PC-3 (cell line): ENCODE measurements at regions not wholly inside any gene's neighbourhood (a gene's known extent, or its start where the extent isn't known, plus 50 kb on each side); places are given as distances from the start of the nearest gene placed in this dataset.

Experiments used
- ATAC-seq: fragments of 200-7000 bp; cut with Tn5 transposase; 2 replicates; pipeline ENCODE4 v1.9.1; 2020; ENCODE audit warnings: mild to moderate bottlenecking, moderate library complexity
- BruUV-seq: library from RNA; stranded (reverse); fragments of 400-500 nt; replicated peaks from 2 replicates; lab custom pipeline; 2021; lab: Mats Ljungman, UMichigan
- CTCF ChIA-PET: fragments of 300-600 bp; sonication (Branson Sonifier 250); formaldehyde crosslinking; loops from one replicate; lab custom pipeline; 2022; ENCODE audit warnings: antibody characterized with exemption; lab: Charles Lee
- POLR2A ChIA-PET: fragments of 300-600 bp; sonication (Branson Sonifier 250); formaldehyde crosslinking; loops from one replicate; lab custom pipeline; 2022; ENCODE audit warnings: antibody characterized with exemption; ENCODE audit not compliant: unreplicated experiment; lab: Charles Lee
- DNase-seq: peaks from one replicate; pipeline ENCODE4 v3.0.0-alpha.2; 2015
- H2AFZ ChIP-seq: fragments of 300-600 bp; sonication (generic); 2 replicates; pipeline ENCODE4 v1.6.0; 2016; ENCODE audit warnings: antibody characterized with exemption, low read length
- H3F3A ChIP-seq: fragments of 300-600 bp; sonication (generic); one replicate; pipeline ENCODE4 v1.6.0; 2017; ENCODE audit warnings: antibody characterized with exemption, low read length, control low read depth, mild to moderate bottlenecking; ENCODE audit not compliant: unreplicated experiment
- H3K27ac ChIP-seq: fragments of 300-600 bp; sonication (generic); 2 replicates; pipeline ENCODE4 v1.5.1; 2016; ENCODE audit warnings: mild to moderate bottlenecking, low read length
- H3K27me3 ChIP-seq: fragments of 300-600 bp; sonication (generic); 2 replicates; pipeline ENCODE4 v1.6.1; 2016; ENCODE audit warnings: low read length, mixed read lengths
- H3K36me3 ChIP-seq: fragments of 300-600 bp; sonication (generic); 2 replicates; pipeline ENCODE4 v1.6.1; 2016; ENCODE audit warnings: low read depth, mixed run types, low read length, mixed read lengths
- H3K4me1 ChIP-seq: fragments of 300-600 bp; sonication (generic); 2 replicates; pipeline ENCODE4 v1.5.1; 2016; ENCODE audit warnings: low read length; ENCODE audit not compliant: insufficient read depth
- H3K4me2 ChIP-seq: fragments of 300-600 bp; sonication (generic); 2 replicates; pipeline ENCODE4 v1.6.0; 2016; ENCODE audit warnings: low read length
- H3K4me3 ChIP-seq: fragments of 300-600 bp; sonication (generic); 2 replicates; pipeline ENCODE4 v1.5.1; 2016; ENCODE audit warnings: mild to moderate bottlenecking, low read length, mixed read lengths
- H3K79me2 ChIP-seq: fragments of 300-600 bp; sonication (generic); 2 replicates; pipeline ENCODE4 v1.6.1; 2017; ENCODE audit warnings: low read length, mixed read lengths
- H3K9ac ChIP-seq: fragments of 300-600 bp; sonication (generic); 2 replicates; pipeline ENCODE4 v1.6.0; 2016; ENCODE audit warnings: mild to moderate bottlenecking, low read length
- H3K9me2 ChIP-seq: fragments of 300-600 bp; sonication (generic); replicated peaks from 2 replicates; pipeline ENCODE4 v1.6.1; 2016; ENCODE audit warnings: mixed run types, low read length, mixed read lengths
- H3K9me3 ChIP-seq: fragments of 300-600 bp; sonication (generic); 2 replicates; pipeline ENCODE4 v1.6.1; 2016; ENCODE audit warnings: low read length, mixed read lengths
- H4K20me1 ChIP-seq: fragments of 300-600 bp; sonication (generic); 2 replicates; pipeline ENCODE4 v1.6.1; 2016; ENCODE audit warnings: low read length, mixed read lengths
- CTCF ChIP-seq: fragments of 300-600 bp; sonication (generic); conservative IDR thresholded peaks from 2 replicates; pipeline ENCODE4 v1.5.1; 2017; ENCODE audit warnings: antibody characterized with exemption, low read depth, mild to moderate bottlenecking, low read length
- EZH2 ChIP-seq: fragments of 300-600 bp; sonication (generic); IDR thresholded peaks from one replicate; pipeline ENCODE4 v1.6.1; 2017; ENCODE audit warnings: antibody characterized with exemption, mild to moderate bottlenecking, low read length; ENCODE audit not compliant: unreplicated experiment
- EZH2phosphoT487 ChIP-seq: fragments of 300-600 bp; sonication (generic); IDR thresholded peaks from 2 replicates; pipeline ENCODE4 v1.6.1; 2018; ENCODE audit warnings: mild to moderate bottlenecking, antibody characterized with exemption, low read length, borderline replicate concordance
- intact Hi-C: fragments of 100-400 bp; cut with micrococcal nuclease; formaldehyde crosslinking; loops from 2 replicates; pipeline ENCODE4 v1.9.0; 2023

GRCh38 chr14:101706509-101707067, 54.9 kb upstream of the PPP2R5C start:
- no peak overlapping the region for H3K4me3 ChIP-seq
- POLR2A ChIA-PET: no interaction called here

GRCh38 chr14:101707068-101707842, 54.3 kb upstream of the PPP2R5C start:
- H4K20me1 ChIP-seq: no peaks in the 10 kb centered on the region
- H2AFZ ChIP-seq: peak overlapping the region; percentile 80
- no TSS peak for BruUV-seq
- no peaks in the 10 kb centered on the region for H3K9me2 ChIP-seq
- H3K79me2 ChIP-seq: no peaks in the 10 kb centered on the region
- POLR2A ChIA-PET: no interaction called here
- peaks cover 22% of the 10 kb centered on the region for H3K4me1 ChIP-seq
- ATAC-seq (peak; percentile 55), DNase-seq (peak; percentile 89)
- H3K9me3 ChIP-seq: no peaks in the 10 kb centered on the region
- TF ChIP-seq EZH2: no peak
- TF ChIP-seq CTCF: peak; percentile 88
- no peak for TF ChIP-seq EZH2phosphoT487
- CTCF ChIA-PET: interaction anchor here (0.8 to 1.2 kb wide), 8 partner anchors 24 to 247 kb away, joined by 3 to 13 read pairs (median 4); no protein-coding TSS in a partner anchor
- H3K27me3 ChIP-seq: no peaks in the 10 kb centered on the region
- H3K27ac ChIP-seq: peak overlapping the region; percentile 21
- peak overlapping the region; percentile 22; the same call in 1 of the 2 replicates for H3K9ac ChIP-seq
- 0 out of 2 replicates have a peak overlapping the region, but pooled peaks have one; percentile 25 for H3K4me3 ChIP-seq
- no peaks in the 10 kb centered on the region for H3K36me3 ChIP-seq
- peak overlapping the region; percentile 70 for H3K4me2 ChIP-seq
- intact Hi-C loops: loop anchor here (1.0 to 10.0 kb wide), 3 partner anchors 24 to 188 kb away; no protein-coding TSS in a partner anchor
- no peaks in the 10 kb centered on the region for H3F3A ChIP-seq

More at GRCh38 chr14:101706509-101707067, 54.9 kb upstream of the PPP2R5C start:
- DNase-seq (no peak), ATAC-seq (no peak)
- no peak for TF ChIP-seq EZH2
- no peak for TF ChIP-seq EZH2phosphoT487
- no peak for TF ChIP-seq CTCF
- no peaks in the 10 kb centered on the region for H3K36me3 ChIP-seq
- H3F3A ChIP-seq: no peaks in the 10 kb centered on the region
- H3K9ac ChIP-seq: peak overlapping the region; percentile 42; the same call in 1 of the 2 replicates
- H3K9me3 ChIP-seq: no peaks in the 10 kb centered on the region
- intact Hi-C loops: loop anchor here (1.0 to 10.0 kb wide), 3 partner anchors 25 to 188 kb away; no protein-coding TSS in a partner anchor
- H3K27me3 ChIP-seq: no peaks in the 10 kb centered on the region
- H3K27ac ChIP-seq: peak overlapping the region; percentile 14; the same call in 1 of the 2 replicates
- no peaks in the 10 kb centered on the region for H4K20me1 ChIP-seq
- H2AFZ ChIP-seq: peak overlapping the region; percentile 54
- H3K79me2 ChIP-seq: no peaks in the 10 kb centered on the region
- no peak overlapping the region for H3K4me2 ChIP-seq
- H3K9me2 ChIP-seq: no peaks in the 10 kb centered on the region
- BruUV-seq: no TSS peak
- peaks cover 22% of the 10 kb centered on the region for H3K4me1 ChIP-seq
- CTCF ChIA-PET: interaction anchor here (0.8 to 1.2 kb wide), 8 partner anchors 24 to 247 kb away, joined by 3 to 13 read pairs (median 4); no protein-coding TSS in a partner anchor
